Uterus (tissue), 3 donors: ENCODE measurements at regions not wholly inside any gene's neighbourhood (a gene's known extent, or its start where the extent isn't known, plus 50 kb on each side); places are given as distances from the start of the nearest gene placed in this dataset.

Source experiments
- DNase-seq, 2 donors: peaks; one replicate each; pipeline ENCODE4 v3.0.0-alpha.2; 2019 to 2020
- H3K27ac ChIP-seq, 2 donors: fragments of 200-600 bp; sonication (generic); 1 replicate in 1 of 2; 2 replicates in 1 of 2; pipeline ENCODE4 v1.5.1; 2016 to 2018
- H3K27me3 ChIP-seq, 2 donors: fragments of 200-600 bp; sonication (generic); one replicate each; pipeline ENCODE4 v1.5.1; 2018 to 2019; ENCODE audit warnings: control low read depth in 1 of 2
- H3K36me3 ChIP-seq, 2 donors: fragments of 200-600 bp; sonication (generic); one replicate each; pipeline ENCODE4 v1.5.1; 2019; ENCODE audit warnings: control low read depth in 1 of 2
- H3K4me1 ChIP-seq, 2 donors: fragments of 200-600 bp; sonication (generic); one replicate each; pipeline ENCODE4 v1.5.1; 2018 to 2019; ENCODE audit warnings: control low read depth in 1 of 2
- H3K4me3 ChIP-seq, 2 donors: fragments of 200-600 bp; sonication (generic); 1 replicate in 1 of 2; 2 replicates in 1 of 2; pipeline ENCODE4 v1.5.1; 2018 to 2019; ENCODE audit warnings: mild to moderate bottlenecking in 1 of 2
- H3K9me3 ChIP-seq, 2 donors: fragments of 200-600 bp; sonication (generic); one replicate each; pipeline ENCODE4 v1.5.1; 2019; ENCODE audit warnings: control low read depth in 1 of 2
- POLR2A ChIP-seq, 2 donors: fragments of 450-650 bp; IDR thresholded peaks; one replicate each; pipeline ENCODE4 v1.6.1; 2016; ENCODE audit warnings: antibody characterized with exemption in 2 of 2, mild to moderate bottlenecking in 1 of 2, moderate library complexity in 1 of 2
- intact Hi-C: fragments of 100-400 bp; cut with DNase I; formaldehyde crosslinking; loops from one replicate; pipeline ENCODE4 v1.15.1; 2023; ENCODE audit warnings: low total_unique reads
- TF ChIP-seq, protein P1 (sequence below), 4 experiments: fragments of 200-600 bp in 2 of 4; fragments of 450-650 bp in 2 of 4; sonication (generic) in 2 of 4; IDR thresholded peaks; one replicate each; pipeline ENCODE4 v1.5.1; 2016 to 2019; ENCODE audit warnings: antibody characterized with exemption in 4 of 4, mild to moderate bottlenecking in 2 of 4, moderate library complexity in 1 of 4
- donor health status: DM: yes; HTN: yes; CAD: no.

GRCh38 chr2:122736279-122736678 lies 980.8 kb downstream of the TSN start:
- H3K9me3 ChIP-seq = no peaks in the 10 kb centered on the region
- DNase-seq = no peak
- H3K4me3 ChIP-seq = no peak overlapping the region
- H3K36me3 ChIP-seq = no peaks in the 10 kb centered on the region
- no peak for TF ChIP-seq POLR2A (IDR thresholded peaks at IDR 0.05)
- TF ChIP-seq, protein P1, sequence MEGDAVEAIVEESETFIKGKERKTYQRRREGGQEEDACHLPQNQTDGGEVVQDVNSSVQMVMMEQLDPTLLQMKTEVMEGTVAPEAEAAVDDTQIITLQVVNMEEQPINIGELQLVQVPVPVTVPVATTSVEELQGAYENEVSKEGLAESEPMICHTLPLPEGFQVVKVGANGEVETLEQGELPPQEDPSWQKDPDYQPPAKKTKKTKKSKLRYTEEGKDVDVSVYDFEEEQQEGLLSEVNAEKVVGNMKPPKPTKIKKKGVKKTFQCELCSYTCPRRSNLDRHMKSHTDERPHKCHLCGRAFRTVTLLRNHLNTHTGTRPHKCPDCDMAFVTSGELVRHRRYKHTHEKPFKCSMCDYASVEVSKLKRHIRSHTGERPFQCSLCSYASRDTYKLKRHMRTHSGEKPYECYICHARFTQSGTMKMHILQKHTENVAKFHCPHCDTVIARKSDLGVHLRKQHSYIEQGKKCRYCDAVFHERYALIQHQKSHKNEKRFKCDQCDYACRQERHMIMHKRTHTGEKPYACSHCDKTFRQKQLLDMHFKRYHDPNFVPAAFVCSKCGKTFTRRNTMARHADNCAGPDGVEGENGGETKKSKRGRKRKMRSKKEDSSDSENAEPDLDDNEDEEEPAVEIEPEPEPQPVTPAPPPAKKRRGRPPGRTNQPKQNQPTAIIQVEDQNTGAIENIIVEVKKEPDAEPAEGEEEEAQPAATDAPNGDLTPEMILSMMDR (IDR thresholded peaks at IDR 0.05) = no peak
- H3K4me1 ChIP-seq = no peaks in the 10 kb centered on the region
- H3K27me3 ChIP-seq = no peaks in the 10 kb centered on the region
- intact Hi-C loops = no loop called here
- H3K27ac ChIP-seq = no peak overlapping the region

GRCh38 chr2:122737429-122738077 lies 982.1 kb downstream of the TSN start:
- DNase-seq = no peak
- no peaks in the 10 kb centered on the region for H3K4me1 ChIP-seq
- intact Hi-C loops = no loop called here
- H3K27ac ChIP-seq = no peak overlapping the region
- TF ChIP-seq POLR2A (IDR thresholded peaks at IDR 0.05) = no peak
- TF ChIP-seq, protein P1 (IDR thresholded peaks at IDR 0.05) = no peak
- no peak overlapping the region for H3K4me3 ChIP-seq
- H3K27me3 ChIP-seq = no peaks in the 10 kb centered on the region
- H3K36me3 ChIP-seq = no peaks in the 10 kb centered on the region
- no peaks in the 10 kb centered on the region for H3K9me3 ChIP-seq

DNA sequence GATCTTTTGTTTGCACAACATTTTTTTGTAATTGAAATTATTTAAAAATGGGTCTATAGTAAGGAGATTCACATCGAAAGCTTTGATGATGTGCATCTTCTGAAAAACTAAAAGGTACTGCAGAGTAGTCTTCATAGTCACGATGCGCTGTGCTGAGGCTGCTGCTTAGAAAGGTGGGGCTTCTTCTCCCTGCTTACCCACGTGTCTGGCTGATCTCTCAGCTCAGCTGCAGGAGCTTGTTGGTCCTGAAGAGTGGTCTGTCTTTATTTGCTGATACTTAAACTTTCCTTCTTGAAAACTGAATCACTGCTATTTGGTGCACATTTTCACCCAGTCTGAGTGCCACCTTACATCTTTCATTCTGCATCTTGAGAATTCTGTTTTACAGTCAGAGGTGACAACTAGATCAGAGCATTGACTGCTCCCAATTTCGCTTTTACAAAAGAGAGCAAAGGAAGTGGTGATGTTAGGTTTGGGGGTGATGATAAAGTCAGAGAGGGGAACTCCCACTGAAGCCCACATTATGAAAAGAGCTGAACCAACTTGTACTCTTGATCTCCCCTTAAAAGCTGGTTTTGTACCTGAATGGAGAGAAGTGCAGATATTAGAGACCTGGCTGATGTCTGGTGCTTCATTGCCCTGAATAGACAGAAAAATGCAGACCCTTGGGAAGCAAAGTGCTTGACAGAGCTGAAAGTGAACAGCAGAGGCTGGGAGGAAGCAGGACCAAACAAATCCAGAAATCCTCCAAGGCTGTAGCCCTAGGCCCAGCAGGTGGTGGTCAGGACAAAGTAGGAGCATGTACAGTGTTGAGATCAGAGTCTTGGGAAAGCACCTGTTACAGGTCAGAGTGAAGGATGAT lies 984.5 kb downstream of the TSN start:
- H3K27ac ChIP-seq = no peak overlapping the region
- H3K9me3 ChIP-seq = no peaks in the 10 kb centered on the region
- intact Hi-C loops = no loop called here
- H3K36me3 ChIP-seq = no peaks in the 10 kb centered on the region
- H3K4me3 ChIP-seq = no peak overlapping the region
- H3K27me3 ChIP-seq = no peaks in the 10 kb centered on the region
- TF ChIP-seq POLR2A (IDR thresholded peaks at IDR 0.05) = no peak
- TF ChIP-seq, protein P1 (IDR thresholded peaks at IDR 0.05) = no peak
- no peaks in the 10 kb centered on the region for H3K4me1 ChIP-seq
- no peak for DNase-seq

- intact Hi-C loops = no loop called here
- no peaks in the 10 kb centered on the region for H3K4me1 ChIP-seq
- DNase-seq = no peak
- no peak overlapping the region for H3K4me3 ChIP-seq
- H3K27me3 ChIP-seq = no peaks in the 10 kb centered on the region
- TF ChIP-seq, protein P1 (IDR thresholded peaks at IDR 0.05) = no peak
- no peak for TF ChIP-seq POLR2A (IDR thresholded peaks at IDR 0.05)
- H3K27ac ChIP-seq = no peak overlapping the region
- H3K9me3 ChIP-seq = no peaks in the 10 kb centered on the region
- H3K36me3 ChIP-seq = no peaks in the 10 kb centered on the region
Observed at GRCh38 chr2:122740594-122740948, 985.1 kb downstream of the TSN start.

DNA sequence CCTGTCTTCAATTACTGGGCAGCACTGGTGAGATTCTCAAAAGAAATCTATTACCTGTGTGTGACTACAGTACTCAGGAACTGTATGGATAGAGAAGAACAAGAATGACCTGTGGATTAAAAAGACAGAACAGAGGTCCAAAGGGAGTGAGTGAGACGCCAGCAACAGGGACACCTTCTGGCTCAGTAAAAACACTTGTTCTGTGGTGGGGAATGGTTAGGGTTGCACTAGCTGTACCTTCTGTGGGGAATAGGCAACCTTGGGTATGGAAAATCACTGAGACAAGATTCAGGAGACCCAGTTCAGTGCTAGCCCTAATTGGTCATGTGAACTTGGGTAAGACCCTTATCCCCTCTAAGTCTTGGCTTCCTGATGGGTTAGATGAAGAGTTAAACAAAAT lies 986.0 kb downstream of the TSN start:
- intact Hi-C loops = no loop called here
- no peaks in the 10 kb centered on the region for H3K36me3 ChIP-seq

More for the DNA sequence above, 986.0 kb downstream of the TSN start:
- Histone ChIP-seq H3K4me1 (no peaks in the 10 kb centered on the region), H3K4me3 (no peak overlapping the region), H3K9me3 (no peaks in the 10 kb centered on the region), H3K27ac (no peak overlapping the region), H3K27me3 (no peaks in the 10 kb centered on the region)
- no peak for DNase-seq
- TF ChIP-seq, protein P1 (IDR thresholded peaks at IDR 0.05) = no peak
- TF ChIP-seq POLR2A (IDR thresholded peaks at IDR 0.05) = no peak
